Heart left ventricle (tissue), 13 donors: ENCODE measurements at regions not wholly inside any gene's neighbourhood (a gene's known extent, or its start where the extent isn't known, plus 50 kb on each side); places are given as distances from the start of the nearest gene placed in this dataset.

Experiments
- CTCF ChIP-seq, 12 donors: fragments of 200-600 bp; sonication (generic) in 4 of 12; IDR thresholded peaks; one replicate each; pipeline versions ENCODE4 v1.5.0 to v1.8.0; 2018 to 2022; ENCODE audit warnings: antibody characterized with exemption in 12 of 12, mild to moderate bottlenecking in 5 of 12
- POLR2A ChIP-seq, 2 donors: fragments of 450-650 bp; IDR thresholded peaks; one replicate each; pipeline ENCODE4 v1.6.1; 2017; ENCODE audit warnings: antibody characterized with exemption in 2 of 2, mild to moderate bottlenecking in 2 of 2, moderate library complexity in 2 of 2
- donor health status: ischemic (EF 13 %, LVEDD 7.1; RV severe dilation, severe dysfunction).
- donor health status: DM: no; HTN: yes; CAD: no.
- donor health status: DM: no; HTN: no; CAD: no.
- donor health status: ischemic (EF 25% LVEDD 6.9; RV normal size, moderate dysfunction).
- donor health status: ischemic (EF 25% LVEDD 5.7; RV mildly dilated, moderate dysfunction).
- donor health status: ischemic (EF 35%, LVEDD 5.7; RV mildly dilated, moderate dysfunction).
- donor health status: nonischemic (EF 11% LVEDD 7.7; RV severe dilation, severe dysfunction).
- donor health status: DM: yes; HTN: yes; CAD: no.
- donor health status: PGD.
- donor health status: ischemic (EF 29% LVEDD 5.4; RV normal size, mild dysfunction).
- donor health status: nonischemic (EF 23%, LVEDD 6.1; RV moderate dilation, normal function).

GRCh38 chr6:165117121-165117520, 192.3 kb downstream of the C6orf118 start:
- TF ChIP-seq POLR2A (IDR thresholded peaks at IDR 0.05) (no peak), CTCF (IDR thresholded peaks at IDR 0.05) (no peak)
